ENCODE measurements at regions not wholly inside any gene's neighbourhood (a gene's known extent, or its start where the extent isn't known, plus 50 kb on each side); places are given as distances from the start of the nearest gene placed in this dataset.

- no peak for TF ChIP-seq CTCF (IDR thresholded peaks at IDR 0.05; ENCODE audit: unreplicated experiment)
- no peak for DNase-seq
- CTCF ChIA-PET = no interaction called here
- Mint-ChIP-seq H3K4me3 (ENCODE audit: low read depth, unreplicated experiment) (no peak overlapping the region), H3K4me1 (ENCODE audit: low read depth, unreplicated experiment) (peaks cover 29% of the 10 kb centered on the region), H3K9me3 (ENCODE audit: low read depth, unreplicated experiment) (no peaks in the 10 kb centered on the region), H3K36me3 (ENCODE audit: insufficient read depth, unreplicated experiment) (no peaks in the 10 kb centered on the region), H3K27ac (ENCODE audit: unreplicated experiment) (no peak overlapping the region), H3K27me3 (ENCODE audit: unreplicated experiment) (no peaks in the 10 kb centered on the region)
- no TSS peak for BruUV-seq (replicated peaks)
- intact Hi-C loops (cut with micrococcal nuclease; ENCODE audit: unreplicated experiment) = loop anchor here (5.0 kb wide), 1 partner anchor 107 kb away; no protein-coding TSS in a partner anchor
These were observed 372.9 kb downstream of the RMST start for GRCh38 chr12:97835541-97835940.

GRCh38 chr12:97837401-97837800, 374.8 kb downstream of the RMST start:
- H3K36me3 Mint-ChIP-seq (ENCODE audit: insufficient read depth, unreplicated experiment) = no peaks in the 10 kb centered on the region
- CTCF ChIA-PET = interaction anchor here (0.6 to 0.7 kb wide), 2 partner anchors 100 to 125 kb away, joined by 3 to 4 read pairs; no protein-coding TSS in a partner anchor
- TF ChIP-seq CTCF (IDR thresholded peaks at IDR 0.05; ENCODE audit: unreplicated experiment) = no peak
- intact Hi-C loops (cut with micrococcal nuclease; ENCODE audit: unreplicated experiment) = loop anchor here (5.0 kb wide), 1 partner anchor 105 kb away; no protein-coding TSS in a partner anchor
- DNase-seq = peak; percentile 24
- H3K9me3 Mint-ChIP-seq (ENCODE audit: low read depth, unreplicated experiment) = no peaks in the 10 kb centered on the region
- H3K27ac Mint-ChIP-seq (ENCODE audit: unreplicated experiment) = no peak overlapping the region
- H3K27me3 Mint-ChIP-seq (ENCODE audit: unreplicated experiment) = no peaks in the 10 kb centered on the region
- peaks cover 22% of the 10 kb centered on the region for H3K4me1 Mint-ChIP-seq (ENCODE audit: low read depth, unreplicated experiment)
- BruUV-seq (replicated peaks) = no TSS peak
- no peak overlapping the region for H3K4me3 Mint-ChIP-seq (ENCODE audit: low read depth, unreplicated experiment)

- intact Hi-C loops (cut with micrococcal nuclease; ENCODE audit: unreplicated experiment) = no loop called here
These were observed 385.4 kb downstream of the RMST start for GRCh38 chr12:97848051-97848450.

GRCh38 chr12:97854477-97854876, 391.9 kb downstream of the RMST start:
- H3K27me3 Mint-ChIP-seq (ENCODE audit: unreplicated experiment) = no peaks in the 10 kb centered on the region
- no peaks in the 10 kb centered on the region for H3K4me1 Mint-ChIP-seq (ENCODE audit: low read depth, unreplicated experiment)
- no peak for TF ChIP-seq CTCF (IDR thresholded peaks at IDR 0.05; ENCODE audit: unreplicated experiment)
- no peak overlapping the region for H3K4me3 Mint-ChIP-seq (ENCODE audit: low read depth, unreplicated experiment)
- H3K36me3 Mint-ChIP-seq (ENCODE audit: insufficient read depth, unreplicated experiment) = no peaks in the 10 kb centered on the region
- CTCF ChIA-PET = interaction anchor here (0.6 kb wide), 1 partner anchor 723 kb away, joined by 4 read pairs; no protein-coding TSS in a partner anchor
- no peak for DNase-seq
- peaks cover 5% of the 10 kb centered on the region for H3K9me3 Mint-ChIP-seq (ENCODE audit: low read depth, unreplicated experiment)
- BruUV-seq (replicated peaks) = no TSS peak
- no peak overlapping the region for H3K27ac Mint-ChIP-seq (ENCODE audit: unreplicated experiment)
- intact Hi-C loops (cut with micrococcal nuclease; ENCODE audit: unreplicated experiment) = no loop called here

More at GRCh38 chr12:97848051-97848450, 385.4 kb downstream of the RMST start:
- TF ChIP-seq CTCF (IDR thresholded peaks at IDR 0.05; ENCODE audit: unreplicated experiment) = no peak
- Mint-ChIP-seq H3K27me3 (ENCODE audit: unreplicated experiment) (no peaks in the 10 kb centered on the region), H3K4me3 (ENCODE audit: low read depth, unreplicated experiment) (no peak overlapping the region), H3K9me3 (ENCODE audit: low read depth, unreplicated experiment) (no peaks in the 10 kb centered on the region), H3K27ac (ENCODE audit: unreplicated experiment) (no peak overlapping the region), H3K36me3 (ENCODE audit: insufficient read depth, unreplicated experiment) (no peaks in the 10 kb centered on the region), H3K4me1 (ENCODE audit: low read depth, unreplicated experiment) (no peaks in the 10 kb centered on the region)
- no peak for DNase-seq
- CTCF ChIA-PET = interaction anchor here (0.9 kb wide), 1 partner anchor 29 kb away, joined by 3 read pairs; no protein-coding TSS in a partner anchor
- no TSS peak for BruUV-seq (replicated peaks)
